Testis (tissue), 2 donors: ENCODE measurements at regions not wholly inside any gene's neighbourhood (a gene's known extent, or its start where the extent isn't known, plus 50 kb on each side); places are given as distances from the start of the nearest gene placed in this dataset.

Experiments used
- CTCF ChIP-seq, 3 experiments: fragments of 450-650 bp in 2 of 3; fragments of 200-600 bp in 1 of 3; sonication (generic) in 1 of 3; IDR thresholded peaks; one replicate each; pipeline ENCODE4 v1.5.1; 2016 to 2019; ENCODE audit warnings: antibody characterized with exemption in 3 of 3, mild to moderate bottlenecking in 2 of 3, moderate library complexity in 1 of 3
- POLR2A ChIP-seq: fragments of 450-650 bp; IDR thresholded peaks from one replicate; pipeline ENCODE4 v1.6.1; 2017; ENCODE audit warnings: antibody characterized with exemption, mild to moderate bottlenecking, moderate library complexity

GRCh38 chr20:54397292-54398140 lies 77.9 kb upstream of the DOK5 start:
- no peak for TF ChIP-seq POLR2A
- TF ChIP-seq CTCF (IDR thresholded peaks at IDR 0.05), result no peak
